Stomach (tissue), 4 donors: ENCODE measurements at regions not wholly inside any gene's neighbourhood (a gene's known extent, or its start where the extent isn't known, plus 50 kb on each side); places are given as distances from the start of the nearest gene placed in this dataset.

ENCODE experiments used
- EP300 ChIP-seq: sonication (generic); formaldehyde crosslinking; IDR thresholded peaks from one replicate; pipeline ENCODE4 v1.6.1; 2017; ENCODE audit warnings: antibody characterized with exemption
- POLR2A ChIP-seq, 4 donors: fragments of 450-650 bp; IDR thresholded peaks; one replicate each; pipeline ENCODE4 v1.6.1; 2016; ENCODE audit warnings: antibody characterized with exemption in 4 of 4, control low read depth in 2 of 4, mild to moderate bottlenecking in 1 of 4, moderate library complexity in 1 of 4
- POLR2AphosphoS5 ChIP-seq, 3 donors: sonication (generic); formaldehyde crosslinking; IDR thresholded peaks; one replicate each; pipeline ENCODE4 v1.6.1; 2016; ENCODE audit warnings: antibody characterized with exemption in 3 of 3
- TF ChIP-seq, protein P1 (sequence below), 7 experiments: fragments of 450-650 bp in 4 of 7; fragments of 200-600 bp in 3 of 7; sonication (generic) in 3 of 7; IDR thresholded peaks; one replicate each; pipeline ENCODE4 v1.5.1; 2016 to 2019; ENCODE audit warnings: antibody characterized with exemption in 7 of 7, control low read depth in 2 of 7, mild to moderate bottlenecking in 1 of 7

DNA sequence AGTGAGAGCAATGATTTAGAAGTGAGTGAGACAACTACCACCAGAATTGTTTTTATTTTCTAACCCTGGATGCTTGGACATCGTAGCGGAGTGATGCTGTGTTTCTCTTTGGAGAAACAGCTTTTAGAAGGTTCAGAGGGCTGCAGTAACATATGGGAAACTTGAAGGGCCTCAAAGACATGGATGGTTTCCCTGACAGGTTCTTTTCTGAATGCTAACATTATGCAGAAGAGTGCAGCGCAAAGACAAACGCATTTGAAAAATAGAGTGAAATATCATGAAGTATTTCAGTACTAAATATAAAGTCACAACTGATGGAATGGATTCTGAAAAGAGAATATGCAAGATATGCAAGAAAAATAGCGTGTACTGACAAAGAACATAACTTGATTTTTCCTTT, 385.1 kb upstream of the DSEL start:
- TF ChIP-seq POLR2AphosphoS5 (IDR thresholded peaks at IDR 0.05) (no peak), POLR2A (IDR thresholded peaks at IDR 0.05) (no peak), EP300 (no peak)
- TF ChIP-seq, protein P1, sequence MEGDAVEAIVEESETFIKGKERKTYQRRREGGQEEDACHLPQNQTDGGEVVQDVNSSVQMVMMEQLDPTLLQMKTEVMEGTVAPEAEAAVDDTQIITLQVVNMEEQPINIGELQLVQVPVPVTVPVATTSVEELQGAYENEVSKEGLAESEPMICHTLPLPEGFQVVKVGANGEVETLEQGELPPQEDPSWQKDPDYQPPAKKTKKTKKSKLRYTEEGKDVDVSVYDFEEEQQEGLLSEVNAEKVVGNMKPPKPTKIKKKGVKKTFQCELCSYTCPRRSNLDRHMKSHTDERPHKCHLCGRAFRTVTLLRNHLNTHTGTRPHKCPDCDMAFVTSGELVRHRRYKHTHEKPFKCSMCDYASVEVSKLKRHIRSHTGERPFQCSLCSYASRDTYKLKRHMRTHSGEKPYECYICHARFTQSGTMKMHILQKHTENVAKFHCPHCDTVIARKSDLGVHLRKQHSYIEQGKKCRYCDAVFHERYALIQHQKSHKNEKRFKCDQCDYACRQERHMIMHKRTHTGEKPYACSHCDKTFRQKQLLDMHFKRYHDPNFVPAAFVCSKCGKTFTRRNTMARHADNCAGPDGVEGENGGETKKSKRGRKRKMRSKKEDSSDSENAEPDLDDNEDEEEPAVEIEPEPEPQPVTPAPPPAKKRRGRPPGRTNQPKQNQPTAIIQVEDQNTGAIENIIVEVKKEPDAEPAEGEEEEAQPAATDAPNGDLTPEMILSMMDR (IDR thresholded peaks at IDR 0.05) = no peak
